Astrocyte (in vitro differentiated cells and primary cell): ENCODE measurements at regions not wholly inside any gene's neighbourhood (a gene's known extent, or its start where the extent isn't known, plus 50 kb on each side); places are given as distances from the start of the nearest gene placed in this dataset.

Source experiments
- DNase-seq: peaks from one replicate; pipeline ENCODE4 v3.0.0-alpha.2; 2010; ENCODE audit warnings: low read depth
- FAIRE-seq: peaks from 2 replicates; lab custom pipeline; 2011; peaks lifted over from hg19 to GRCh38; lab: Jason Lieb, UNC
- H2AFZ ChIP-seq: 2 replicates; pipeline ENCODE4 v1.6.0; 2012; ENCODE audit warnings: low read depth, low read length, inconsistent platforms
- H3K27ac ChIP-seq: 2 replicates; pipeline ENCODE4 v1.5.1; 2011; ENCODE audit warnings: low read depth, low read length, inconsistent platforms
- H3K27me3 ChIP-seq: 2 replicates; pipeline ENCODE4 v1.6.0; 2011; ENCODE audit warnings: low read length, inconsistent platforms; ENCODE audit not compliant: insufficient read depth
- H3K36me3 ChIP-seq: 2 replicates; pipeline ENCODE4 v1.5.1; 2011; ENCODE audit warnings: low read length, inconsistent platforms; ENCODE audit not compliant: insufficient read depth
- H3K4me1 ChIP-seq: 2 replicates; pipeline ENCODE4 v1.5.1; 2011; ENCODE audit warnings: low read length, inconsistent platforms; ENCODE audit not compliant: insufficient read depth
- H3K4me2 ChIP-seq: 2 replicates; pipeline ENCODE4 v1.6.0; 2012; ENCODE audit warnings: low read length, inconsistent platforms
- H3K4me3 ChIP-seq: 2 replicates; pipeline ENCODE4 v1.5.1; 2011; ENCODE audit warnings: low read depth, mild to moderate bottlenecking, low read length, inconsistent platforms; ENCODE audit not compliant: insufficient read depth
- H3K79me2 ChIP-seq: 2 replicates; pipeline ENCODE4 v1.6.0; 2012; ENCODE audit warnings: mild to moderate bottlenecking, low read length, inconsistent platforms; ENCODE audit not compliant: insufficient read depth
- H3K9ac ChIP-seq: 2 replicates; pipeline ENCODE4 v1.6.0; 2012; ENCODE audit warnings: mild to moderate bottlenecking, low read length, inconsistent platforms
- H3K9me3 ChIP-seq: 2 replicates; pipeline ENCODE4 v1.5.1; 2012; ENCODE audit warnings: low read depth, mild to moderate bottlenecking, low read length, inconsistent platforms; ENCODE audit not compliant: insufficient read depth
- H4K20me1 ChIP-seq: 2 replicates; pipeline ENCODE4 v1.6.0; 2012; ENCODE audit warnings: low read length, inconsistent platforms; ENCODE audit not compliant: insufficient read depth
- H3K27ac Mint-ChIP-seq: one replicate; pipeline ENCODE4 v1.8.0; 2021; ENCODE audit warnings: mild to moderate bottlenecking, mixed read lengths; ENCODE audit not compliant: unreplicated experiment
- H3K27me3 Mint-ChIP-seq: one replicate; pipeline ENCODE4 v1.8.0; 2021; ENCODE audit warnings: low read depth, mixed read lengths; ENCODE audit not compliant: unreplicated experiment
- H3K36me3 Mint-ChIP-seq: one replicate; pipeline ENCODE4 v1.8.0; 2021; ENCODE audit warnings: low read depth, mixed read lengths; ENCODE audit not compliant: unreplicated experiment
- H3K4me1 Mint-ChIP-seq: one replicate; pipeline ENCODE4 v1.8.0; 2021; ENCODE audit warnings: low read depth, mixed read lengths; ENCODE audit not compliant: unreplicated experiment
- H3K4me3 Mint-ChIP-seq: one replicate; pipeline ENCODE4 v1.8.0; 2021; ENCODE audit warnings: mild to moderate bottlenecking, moderate library complexity, mixed read lengths; ENCODE audit not compliant: unreplicated experiment
- H3K9me3 Mint-ChIP-seq: one replicate; pipeline ENCODE4 v1.8.0; 2021; ENCODE audit warnings: mild to moderate bottlenecking, mixed read lengths; ENCODE audit not compliant: unreplicated experiment
- CTCF ChIP-seq: IDR thresholded peaks from 2 replicates; pipeline ENCODE4 v1.5.1; 2011; ENCODE audit warnings: low read depth, mild to moderate bottlenecking, inconsistent platforms, low read length, moderate library complexity; ENCODE audit not compliant: insufficient read depth
- EZH2 ChIP-seq: IDR thresholded peaks from 2 replicates; pipeline ENCODE4 v1.6.1; 2012; ENCODE audit warnings: mild to moderate bottlenecking, low read length, inconsistent platforms; ENCODE audit not compliant: insufficient read depth

GRCh38 chr2:102939207-102939606 lies 177.4 kb downstream of the TMEM182 start:
- no peak for FAIRE-seq
- Mint-ChIP-seq H3K27ac (no peak overlapping the region), H3K27me3 (no peaks in the 10 kb centered on the region), H3K4me3 (no peak overlapping the region), H3K9me3 (peaks cover 8% of the 10 kb centered on the region), H3K4me1 (no peaks in the 10 kb centered on the region), H3K36me3 (no peaks in the 10 kb centered on the region)
- H3K4me3 ChIP-seq: no peak overlapping the region
- H2AFZ ChIP-seq: no peak overlapping the region
- H3K27ac ChIP-seq: no peak overlapping the region
- H3K36me3 ChIP-seq: no peaks in the 10 kb centered on the region
- H3K4me2 ChIP-seq: no peak overlapping the region
- no peak for DNase-seq
- H3K9me3 ChIP-seq: no peaks in the 10 kb centered on the region
- TF ChIP-seq EZH2: no peak
- no peak for TF ChIP-seq CTCF
- H3K4me1 ChIP-seq: no peaks in the 10 kb centered on the region
- H3K79me2 ChIP-seq: no peaks in the 10 kb centered on the region
- H4K20me1 ChIP-seq: no peaks in the 10 kb centered on the region
- no peak overlapping the region for H3K9ac ChIP-seq
- no peaks in the 10 kb centered on the region for H3K27me3 ChIP-seq

- no peak for FAIRE-seq
- no peaks in the 10 kb centered on the region for H3K27me3 Mint-ChIP-seq
Measured at GRCh38 chr2:102940684-102941083, 178.9 kb downstream of the TMEM182 start.

More at GRCh38 chr2:102940684-102941083, 178.9 kb downstream of the TMEM182 start:
- H3K4me1 Mint-ChIP-seq: no peaks in the 10 kb centered on the region
- no peaks in the 10 kb centered on the region for H3K4me1 ChIP-seq
- H3K4me2 ChIP-seq: no peak overlapping the region
- H3K9me3 ChIP-seq: no peaks in the 10 kb centered on the region
- no peaks in the 10 kb centered on the region for H3K36me3 Mint-ChIP-seq
- H3K27ac ChIP-seq: no peak overlapping the region
- DNase-seq: no peak
- TF ChIP-seq EZH2: no peak
- TF ChIP-seq CTCF: no peak
- no peaks in the 10 kb centered on the region for H3K79me2 ChIP-seq
- no peaks in the 10 kb centered on the region for H3K27me3 ChIP-seq
- H3K36me3 ChIP-seq: no peaks in the 10 kb centered on the region
- H3K27ac Mint-ChIP-seq: no peak overlapping the region
- peaks cover 8% of the 10 kb centered on the region for H3K9me3 Mint-ChIP-seq
- no peak overlapping the region for H2AFZ ChIP-seq
- no peak overlapping the region for H3K4me3 ChIP-seq
- H3K4me3 Mint-ChIP-seq: no peak overlapping the region
- H4K20me1 ChIP-seq: no peaks in the 10 kb centered on the region
- no peak overlapping the region for H3K9ac ChIP-seq
